IMR-90 (cell line): ENCODE measurements at regions not wholly inside any gene's neighbourhood (a gene's known extent, or its start where the extent isn't known, plus 50 kb on each side); places are given as distances from the start of the nearest gene placed in this dataset.

Experiments used
- ATAC-seq: fragments of 200-7000 bp; cut with Tn5 transposase; 2 replicates; pipeline ENCODE4 v1.9.1; 2020; ENCODE audit warnings: low read depth, mild to moderate bottlenecking, moderate library complexity
- BruUV-seq: library from RNA; stranded (reverse); fragments of 400-500 nt; replicated peaks from 2 replicates; lab custom pipeline; 2021; lab: Mats Ljungman, UMichigan
- CTCF ChIA-PET: fragments of 300-600 bp; formaldehyde crosslinking; extraction: SDS; loops from one replicate; lab custom pipeline; 2021; ENCODE audit warnings: antibody characterized with exemption; lab: Yijun Ruan, JAX
- POLR2A ChIA-PET: fragments of 300-600 bp; sonication (Branson Sonifier 250); formaldehyde crosslinking; loops from one replicate; lab custom pipeline; 2022; ENCODE audit warnings: antibody characterized with exemption; ENCODE audit not compliant: unreplicated experiment; lab: Charles Lee
- DNase-seq: peaks from one replicate; pipeline ENCODE4 v3.0.0; 2013
- H2AFZ ChIP-seq: replicated peaks from 2 replicates; pipeline ENCODE3; 2013; ENCODE audit warnings: low read length, mild to moderate bottlenecking; ENCODE audit not compliant: poor library complexity
- H2AK5ac ChIP-seq: 2 replicates; pipeline ENCODE4 v1.6.1; 2013; ENCODE audit warnings: low read depth, low read length, inconsistent platforms
- H2AK9ac ChIP-seq: replicated peaks from 2 replicates; pipeline ENCODE3; 2013; ENCODE audit warnings: mild to moderate bottlenecking, low read depth, low read length, moderate library complexity; ENCODE audit not compliant: poor library complexity
- H2BK120ac ChIP-seq: 2 replicates; pipeline ENCODE4 v1.6.1; 2013; ENCODE audit warnings: low read depth, low read length, inconsistent platforms
- H2BK15ac ChIP-seq: 3 replicates; pipeline ENCODE4 v1.6.1; 2013; ENCODE audit warnings: low read depth, low read length, inconsistent platforms
- H2BK20ac ChIP-seq: 2 replicates; pipeline ENCODE4 v1.6.1; 2013; ENCODE audit warnings: low read depth, mild to moderate bottlenecking, inconsistent platforms, low read length, moderate library complexity
- H2BK5ac ChIP-seq: 2 replicates; pipeline ENCODE4 v1.6.1; 2013; ENCODE audit warnings: mild to moderate bottlenecking, low read depth, low read length, inconsistent platforms; ENCODE audit not compliant: poor library complexity, severe bottlenecking
- H3K14ac ChIP-seq: replicated peaks from 2 replicates; pipeline ENCODE4 v1.6.1; 2013; ENCODE audit warnings: low read depth, low read length, inconsistent platforms
- H3K18ac ChIP-seq: 2 replicates; pipeline ENCODE4 v1.6.1; 2013; ENCODE audit warnings: low read depth, low read length, control low read depth
- H3K23ac ChIP-seq: 2 replicates; pipeline ENCODE4 v1.6.1; 2013; ENCODE audit warnings: low read depth, low read length, inconsistent platforms
- H3K27ac ChIP-seq: 2 replicates; pipeline ENCODE4 v1.5.1; 2013; ENCODE audit warnings: mild to moderate bottlenecking, control low read depth, low read length; ENCODE audit not compliant: insufficient read depth
- H3K27me3 ChIP-seq: 2 replicates; pipeline ENCODE4 v1.6.1; 2013; ENCODE audit warnings: low read length; ENCODE audit not compliant: control insufficient read depth, insufficient read depth
- H3K36me3 ChIP-seq: 2 replicates; pipeline ENCODE4 v1.6.1; 2013; ENCODE audit warnings: low read length, mixed read lengths; ENCODE audit not compliant: control insufficient read depth, insufficient read depth
- H3K4ac ChIP-seq: 2 replicates; pipeline ENCODE4 v1.6.1; 2013; ENCODE audit warnings: low read depth, low read length, inconsistent platforms
- H3K4me1 ChIP-seq: 2 replicates; pipeline ENCODE4 v1.6.1; 2013; ENCODE audit warnings: low read length, mixed read lengths; ENCODE audit not compliant: control insufficient read depth, insufficient read depth
- H3K4me2 ChIP-seq: 2 replicates; pipeline ENCODE4 v1.6.1; 2013; ENCODE audit warnings: low read depth, mild to moderate bottlenecking, control low read depth, low read length, moderate library complexity
- H3K4me3 ChIP-seq: 2 replicates; pipeline ENCODE4 v1.5.1; 2013; ENCODE audit warnings: low read depth, mild to moderate bottlenecking, control low read depth, low read length, moderate library complexity; ENCODE audit not compliant: insufficient read depth
- H3K56ac ChIP-seq: 2 replicates; pipeline ENCODE4 v1.6.1; 2013; ENCODE audit warnings: low read length, inconsistent platforms; ENCODE audit not compliant: insufficient read depth; ENCODE audit errors: extremely low read depth
- H3K79me1 ChIP-seq, 2 experiments: 2 replicates each; pipeline ENCODE4 v1.6.1; 2013; ENCODE audit warnings: low read length in 2 of 2, inconsistent platforms in 1 of 2, low read depth in 1 of 2
- H3K9ac ChIP-seq: 2 replicates; pipeline ENCODE4 v1.6.1; 2013; ENCODE audit warnings: low read depth, low read length, control low read depth
- H3K9me1 ChIP-seq: 2 replicates; pipeline ENCODE4 v1.6.1; 2013; ENCODE audit warnings: low read length, inconsistent platforms; ENCODE audit not compliant: insufficient read depth
- H3K9me3 ChIP-seq: 2 replicates; pipeline ENCODE4 v1.6.1; 2013; ENCODE audit warnings: low read length; ENCODE audit not compliant: control insufficient read depth, insufficient read depth
- H4K20me1 ChIP-seq: 2 replicates; pipeline ENCODE4 v1.6.1; 2013; ENCODE audit warnings: low read length, inconsistent platforms; ENCODE audit not compliant: insufficient read depth
- H4K5ac ChIP-seq: 2 replicates; pipeline ENCODE4 v1.6.1; 2013; ENCODE audit warnings: mild to moderate bottlenecking, low read depth, low read length, control low read depth
- H4K8ac ChIP-seq, 2 experiments: 2 replicates each; pipeline ENCODE4 v1.6.1; 2013; ENCODE audit warnings: low read depth in 2 of 2, low read length in 2 of 2, control low read depth in 1 of 2, inconsistent platforms in 1 of 2
- H4K91ac ChIP-seq: 2 replicates; pipeline ENCODE4 v1.6.1; 2013; ENCODE audit warnings: low read depth, low read length, inconsistent platforms; ENCODE audit not compliant: insufficient read depth
- ELK1 ChIP-seq: fragments of 150-350 bp; IDR thresholded peaks from 2 replicates; pipeline ENCODE4 v1.6.1; 2016; ENCODE audit warnings: low read depth, mild to moderate bottlenecking, low read length, moderate library complexity, borderline replicate concordance
- MAZ ChIP-seq: IDR thresholded peaks from 2 replicates; pipeline ENCODE4 v1.6.1; 2012; ENCODE audit warnings: low read depth, mild to moderate bottlenecking, low read length, improper control_type of control experiment, moderate library complexity, borderline replicate concordance
- NFE2L2 ChIP-seq: fragments of 150-350 bp; IDR thresholded peaks from 2 replicates; pipeline ENCODE4 v1.6.1; 2016; ENCODE audit warnings: low read depth, mild to moderate bottlenecking, low read length
- RFX5 ChIP-seq: IDR thresholded peaks from 2 replicates; pipeline ENCODE4 v1.8.0; 2012; ENCODE audit warnings: low read depth, mild to moderate bottlenecking, low read length, moderate library complexity
- WGBS, 2 experiments: methylation state at CpG; one replicate each; pipeline versions ENCODE4 v1.1.5 to v1.1.7; 2013; ENCODE audit warnings: missing lambda C conversion rate in 2 of 2; ENCODE audit not compliant: insufficient read length in 1 of 2; ENCODE audit errors: extremely low coverage in 2 of 2; 5-methylcytosine and 5-hydroxymethylcytosine counted together
- dilution Hi-C: fragments of 300-500 bp; cut with HindIII; formaldehyde crosslinking; loops from one replicate; pipeline ENCODE4 v1.14.3; 2018; ENCODE audit warnings: low sequenced_read_pairs; ENCODE audit not compliant: unreplicated experiment
- in situ Hi-C: fragments of 300-500 bp; cut with MboI; formaldehyde crosslinking; loops from 3 replicates; pipeline ENCODE4 v1.14.3; 2019; ENCODE audit warnings: low sequenced_read_pairs, inconsistent platforms, mixed read lengths
- intact Hi-C: fragments of 100-400 bp; cut with micrococcal nuclease; formaldehyde crosslinking; loops from 2 replicates; pipeline ENCODE4 v1.10.0; 2022
- TF ChIP-seq, protein P1 (sequence below): conservative IDR thresholded peaks from 2 replicates; pipeline ENCODE4 v1.5.1; 2012; ENCODE audit warnings: mild to moderate bottlenecking, low read depth, low read length, improper control_type of control experiment

DNA sequence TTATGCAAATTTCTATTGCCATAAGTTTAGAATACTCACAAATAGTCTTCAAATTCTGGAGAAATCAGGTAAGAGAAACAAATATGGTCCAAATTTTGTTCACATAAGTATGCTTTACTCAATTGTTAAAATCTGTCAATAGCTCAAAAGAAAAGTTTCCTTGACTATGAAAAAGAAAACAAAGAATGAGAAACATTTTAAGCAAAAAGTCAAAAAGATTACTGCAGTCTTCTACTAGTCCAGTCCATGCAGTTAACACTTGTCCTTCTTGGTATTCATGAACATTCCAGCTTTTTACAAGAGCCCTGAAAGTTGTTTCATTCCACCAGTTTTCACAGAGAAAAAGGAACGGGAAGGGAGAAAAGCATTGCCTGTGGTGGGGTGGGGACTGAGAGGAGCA lies 54.7 kb upstream of the ZXDA start:
- Histone ChIP-seq H2AFZ (no peak overlapping the region), H2BK5ac (no peak overlapping the region), H3K27me3 (no peaks in the 10 kb centered on the region), H2BK20ac (no peak overlapping the region), H3K4ac (no peak overlapping the region), H3K9me3 (peaks cover 5% of the 10 kb centered on the region), H2AK9ac (no peak overlapping the region), H3K9me1 (no peaks in the 10 kb centered on the region), H3K23ac (no peak overlapping the region), H4K8ac (no peak overlapping the region), H2AK5ac (no peak overlapping the region), H3K9ac (no peak overlapping the region), H3K4me2 (no peak overlapping the region), H3K79me1 (no peaks in the 10 kb centered on the region), H3K18ac (no peak overlapping the region), H3K14ac (no peak overlapping the region), H4K91ac (no peak overlapping the region), H3K56ac (no peak overlapping the region), H4K5ac (no peak overlapping the region), H2BK15ac (no peak overlapping the region), H3K4me1 (no peaks in the 10 kb centered on the region), H3K36me3 (no peaks in the 10 kb centered on the region), H3K4me3 (no peak overlapping the region), H2BK120ac (no peak overlapping the region), H4K20me1 (no peaks in the 10 kb centered on the region), H3K27ac (no peak overlapping the region)
- POLR2A ChIA-PET: no interaction called here
- TF ChIP-seq, protein P1, sequence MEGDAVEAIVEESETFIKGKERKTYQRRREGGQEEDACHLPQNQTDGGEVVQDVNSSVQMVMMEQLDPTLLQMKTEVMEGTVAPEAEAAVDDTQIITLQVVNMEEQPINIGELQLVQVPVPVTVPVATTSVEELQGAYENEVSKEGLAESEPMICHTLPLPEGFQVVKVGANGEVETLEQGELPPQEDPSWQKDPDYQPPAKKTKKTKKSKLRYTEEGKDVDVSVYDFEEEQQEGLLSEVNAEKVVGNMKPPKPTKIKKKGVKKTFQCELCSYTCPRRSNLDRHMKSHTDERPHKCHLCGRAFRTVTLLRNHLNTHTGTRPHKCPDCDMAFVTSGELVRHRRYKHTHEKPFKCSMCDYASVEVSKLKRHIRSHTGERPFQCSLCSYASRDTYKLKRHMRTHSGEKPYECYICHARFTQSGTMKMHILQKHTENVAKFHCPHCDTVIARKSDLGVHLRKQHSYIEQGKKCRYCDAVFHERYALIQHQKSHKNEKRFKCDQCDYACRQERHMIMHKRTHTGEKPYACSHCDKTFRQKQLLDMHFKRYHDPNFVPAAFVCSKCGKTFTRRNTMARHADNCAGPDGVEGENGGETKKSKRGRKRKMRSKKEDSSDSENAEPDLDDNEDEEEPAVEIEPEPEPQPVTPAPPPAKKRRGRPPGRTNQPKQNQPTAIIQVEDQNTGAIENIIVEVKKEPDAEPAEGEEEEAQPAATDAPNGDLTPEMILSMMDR: no peak
- TF ChIP-seq NFE2L2 (no peak), MAZ (no peak), RFX5 (no peak), ELK1 (no peak)
- CTCF ChIA-PET: no interaction called here
- intact Hi-C loops (no loop called here), in situ Hi-C loops (no loop called here), dilution Hi-C loops (no loop called here)
- ATAC-seq (no peak), DNase-seq (no peak)
- no TSS peak for BruUV-seq
- no CpG with 5 or more reads among the region's 1 CpG for WGBS, 2 experiments
